ENCODE measurements at regions not wholly inside any gene's neighbourhood (a gene's known extent, or its start where the extent isn't known, plus 50 kb on each side); places are given as distances from the start of the nearest gene placed in this dataset.

DNA sequence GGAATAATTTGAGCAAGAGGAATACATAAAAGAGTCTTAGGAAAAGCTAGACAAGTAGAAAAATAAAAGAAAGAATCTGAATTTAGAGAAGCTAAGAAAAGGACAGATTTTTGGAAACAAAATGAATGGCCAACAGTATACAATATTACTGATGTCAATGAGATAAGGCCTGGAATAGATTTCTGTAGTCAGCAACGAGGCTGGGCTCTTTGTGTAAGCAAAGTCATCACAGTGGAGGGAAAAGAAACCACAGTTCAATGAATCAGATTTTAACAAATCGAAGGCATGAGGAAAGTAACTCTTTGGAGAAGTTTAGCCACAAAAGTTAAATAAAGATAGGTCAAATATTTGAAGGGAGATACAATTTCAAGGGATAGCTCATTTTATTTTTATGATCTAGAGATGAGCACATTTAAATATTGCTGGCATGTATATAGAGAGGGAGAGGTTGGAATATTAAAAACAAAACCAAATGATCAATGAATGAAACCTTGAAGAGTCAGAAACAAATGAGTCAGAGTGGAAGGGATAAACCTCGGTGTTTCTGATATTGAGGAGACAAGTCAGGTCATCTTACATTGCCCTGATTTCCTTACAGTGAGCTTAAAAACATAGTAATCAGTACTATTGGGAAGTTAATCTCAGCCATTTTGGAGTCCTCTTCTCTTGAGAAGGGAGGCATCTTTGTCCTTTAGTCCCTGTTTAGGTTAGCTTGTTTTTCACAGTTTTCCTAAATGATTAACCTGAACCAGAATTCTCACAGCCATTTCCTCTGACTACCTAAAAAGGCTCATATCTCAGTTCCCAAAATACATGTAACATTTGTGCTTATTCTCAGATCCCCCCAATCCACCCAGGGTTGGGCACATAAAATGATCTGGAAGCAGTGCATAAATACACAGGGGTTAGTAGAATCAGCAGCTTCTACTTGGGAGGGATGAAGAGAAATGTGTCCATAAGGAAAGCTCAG is 620.0 kb upstream of the B3GALT2 start:
- peaks cover 4% of the 10 kb centered on the region for H3K4me1 Mint-ChIP-seq (ENCODE audit: low read depth)
- no peaks in the 10 kb centered on the region for H3K9me3 Mint-ChIP-seq
- peaks cover 1% of the 10 kb centered on the region for H3K36me3 Mint-ChIP-seq (ENCODE audit: low read depth)
- H3K27ac Mint-ChIP-seq, result no peak overlapping the region
- no peak overlapping the region for H3K4me3 Mint-ChIP-seq
- no peaks in the 10 kb centered on the region for H3K27me3 Mint-ChIP-seq (ENCODE audit: low read depth)

DNA sequence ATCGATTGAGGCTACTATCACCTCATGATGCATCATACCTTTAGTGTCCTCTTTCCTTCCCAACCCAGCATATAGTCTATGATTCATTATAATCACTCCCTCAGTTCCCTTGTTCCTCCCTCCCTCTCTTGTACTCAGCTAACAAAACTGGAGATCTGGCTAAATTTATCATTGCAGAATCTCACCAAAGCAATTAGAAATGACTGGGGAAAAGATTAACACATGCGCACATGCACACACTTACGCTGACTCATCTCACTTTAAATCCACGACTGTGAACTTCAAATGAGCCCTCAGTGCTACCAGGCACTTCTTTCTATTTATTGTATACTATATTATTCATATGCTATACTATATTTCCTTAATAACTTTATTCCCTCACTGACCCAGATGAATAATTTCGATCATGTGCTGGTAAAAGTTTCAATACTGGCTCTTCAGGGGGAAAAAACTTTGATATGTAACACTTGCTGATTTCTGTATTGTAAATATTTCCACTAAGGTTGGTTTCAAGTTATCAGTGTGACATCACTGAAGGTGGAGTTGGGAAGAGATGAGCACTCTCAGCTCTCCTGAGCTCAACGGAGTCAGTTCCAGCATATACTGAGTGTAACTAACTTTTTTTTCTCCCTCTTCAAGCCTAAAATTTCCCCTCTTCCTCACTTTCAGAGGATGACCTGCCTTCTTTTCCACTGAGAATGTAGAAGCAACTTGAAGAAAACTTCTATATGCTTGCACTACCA is 613.7 kb upstream of the B3GALT2 start:
- no peak overlapping the region for H3K27ac Mint-ChIP-seq
- H3K4me3 Mint-ChIP-seq, result no peak overlapping the region
- peaks cover 1% of the 10 kb centered on the region for H3K36me3 Mint-ChIP-seq (ENCODE audit: low read depth)
- no peaks in the 10 kb centered on the region for H3K9me3 Mint-ChIP-seq
- peaks cover 2% of the 10 kb centered on the region for H3K4me1 Mint-ChIP-seq (ENCODE audit: low read depth)
- no peaks in the 10 kb centered on the region for H3K27me3 Mint-ChIP-seq (ENCODE audit: low read depth)

DNA sequence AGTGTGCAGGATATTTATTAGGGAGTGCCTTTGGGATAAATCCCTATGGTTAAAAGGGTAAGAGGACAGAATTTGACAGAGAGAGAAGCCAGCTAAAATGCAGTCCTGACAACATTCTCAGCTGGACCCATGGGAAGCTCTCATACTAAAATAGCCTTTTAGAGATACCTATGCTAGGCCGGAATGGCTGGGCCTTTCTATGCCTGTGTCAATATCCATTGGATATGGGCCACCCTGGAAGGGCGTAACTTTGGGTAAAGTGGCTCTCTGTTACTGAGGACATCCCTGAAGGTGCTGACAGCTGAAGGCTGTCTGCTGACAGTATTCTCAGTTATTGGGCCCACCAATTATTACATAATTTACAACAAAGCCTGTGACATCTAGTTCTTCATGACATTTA is 613.0 kb upstream of the B3GALT2 start:
- no peak overlapping the region for H3K4me3 Mint-ChIP-seq
- peaks cover 2% of the 10 kb centered on the region for H3K4me1 Mint-ChIP-seq (ENCODE audit: low read depth)
- no peak overlapping the region for H3K27ac Mint-ChIP-seq
- H3K27me3 Mint-ChIP-seq (ENCODE audit: low read depth), result no peaks in the 10 kb centered on the region
- H3K9me3 Mint-ChIP-seq, result no peaks in the 10 kb centered on the region
- H3K36me3 Mint-ChIP-seq (ENCODE audit: low read depth), result peaks cover 1% of the 10 kb centered on the region

DNA sequence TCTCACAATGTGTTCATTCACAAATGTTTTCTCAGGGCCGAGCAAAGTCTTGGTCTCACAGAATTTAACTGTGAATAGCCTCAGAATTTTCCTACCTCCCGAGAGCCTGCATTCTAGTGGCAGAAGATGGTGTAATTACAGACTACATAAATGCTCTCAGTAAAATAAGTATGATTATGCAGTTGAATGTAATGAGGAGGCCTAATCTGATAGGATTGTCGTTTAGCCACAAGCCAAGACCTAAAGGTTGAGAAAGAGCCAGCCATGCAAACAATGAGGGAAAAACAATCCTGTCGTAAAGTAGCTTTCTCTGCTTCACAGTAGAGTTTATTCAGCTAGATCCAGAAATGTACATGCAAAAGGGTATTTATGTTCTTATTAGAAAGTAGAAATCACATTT is 607.8 kb upstream of the B3GALT2 start:
- Mint-ChIP-seq H3K27me3 (ENCODE audit: low read depth) (no peaks in the 10 kb centered on the region), H3K4me1 (ENCODE audit: low read depth) (no peaks in the 10 kb centered on the region), H3K9me3 (no peaks in the 10 kb centered on the region), H3K27ac (no peak overlapping the region), H3K36me3 (ENCODE audit: low read depth) (no peaks in the 10 kb centered on the region), H3K4me3 (no peak overlapping the region)

DNA sequence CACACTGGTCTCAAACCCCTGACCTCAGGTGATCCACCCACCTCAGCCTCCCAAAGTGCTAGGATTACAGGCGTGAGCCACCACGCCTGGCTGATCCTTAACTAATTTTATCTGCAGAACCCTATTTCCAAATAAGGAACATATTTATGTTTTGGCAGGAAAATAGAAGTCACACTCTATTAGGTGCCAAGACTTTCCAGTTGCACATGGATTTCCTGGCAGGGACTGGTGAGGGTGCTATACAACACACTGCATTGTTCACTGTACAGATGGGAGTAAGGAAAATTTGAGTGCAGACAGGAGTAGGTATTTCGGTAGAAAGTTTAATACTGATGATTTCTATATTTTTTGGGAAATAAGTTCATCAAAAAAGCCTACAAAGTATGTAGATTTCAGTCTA is 605.3 kb upstream of the B3GALT2 start:
- Mint-ChIP-seq H3K27ac (no peak overlapping the region), H3K36me3 (ENCODE audit: low read depth) (no peaks in the 10 kb centered on the region), H3K9me3 (no peaks in the 10 kb centered on the region), H3K4me1 (ENCODE audit: low read depth) (peaks cover 2% of the 10 kb centered on the region), H3K27me3 (ENCODE audit: low read depth) (no peaks in the 10 kb centered on the region), H3K4me3 (no peak overlapping the region)

DNA sequence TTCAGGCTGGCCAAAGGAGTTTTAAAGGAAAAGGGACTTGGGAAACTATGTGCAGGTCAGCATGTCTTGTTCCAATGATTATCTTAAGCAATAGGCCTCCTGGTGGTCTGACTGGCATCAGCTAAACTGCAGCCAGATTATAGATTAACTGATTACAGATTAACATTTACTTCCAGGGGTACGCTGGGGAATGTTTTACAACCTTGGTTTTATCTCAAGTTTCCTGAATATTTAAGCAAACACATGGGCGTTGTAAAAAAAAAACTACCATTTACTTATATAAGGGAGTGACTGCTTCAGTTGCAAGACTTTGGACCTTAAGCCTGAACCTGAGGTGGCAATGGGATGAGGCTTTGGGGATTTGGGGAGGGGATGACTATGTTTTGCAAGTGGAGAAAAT is 600.6 kb upstream of the B3GALT2 start:
- H3K27ac Mint-ChIP-seq, result no peak overlapping the region
- H3K4me1 Mint-ChIP-seq (ENCODE audit: low read depth), result peaks cover 2% of the 10 kb centered on the region
- H3K27me3 Mint-ChIP-seq (ENCODE audit: low read depth), result no peaks in the 10 kb centered on the region
- H3K4me3 Mint-ChIP-seq, result no peak overlapping the region
- H3K9me3 Mint-ChIP-seq, result no peaks in the 10 kb centered on the region
- H3K36me3 Mint-ChIP-seq (ENCODE audit: low read depth), result no peaks in the 10 kb centered on the region

DNA sequence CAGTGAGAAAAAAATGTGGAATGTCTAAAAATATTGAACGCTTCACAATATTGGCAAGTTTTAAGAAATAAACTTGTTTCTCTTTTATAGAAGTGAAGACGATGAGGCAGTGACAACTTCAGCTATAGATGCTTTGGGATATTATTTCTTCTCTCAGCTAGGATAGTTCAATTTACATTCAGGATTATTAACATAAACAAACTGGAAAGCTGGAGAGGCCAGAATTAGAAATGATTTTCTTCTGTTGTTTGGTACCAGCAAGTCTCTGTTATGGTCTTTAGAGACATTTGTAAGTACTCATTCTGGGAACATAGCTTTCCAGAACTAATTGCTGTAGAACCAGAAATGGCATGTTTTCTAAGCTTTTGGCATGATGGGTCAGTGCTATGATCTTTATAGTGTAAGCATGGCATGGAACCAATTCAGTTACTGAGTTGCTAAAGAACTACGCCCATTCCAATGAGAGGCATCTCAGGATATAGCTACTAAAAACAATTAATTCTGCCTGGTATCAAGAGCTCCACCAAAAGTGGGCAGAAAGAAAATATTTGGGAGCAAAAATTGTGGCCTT is 599.5 kb upstream of the B3GALT2 start:
- H3K27ac Mint-ChIP-seq, result no peak overlapping the region
- H3K36me3 Mint-ChIP-seq (ENCODE audit: low read depth), result no peaks in the 10 kb centered on the region
- H3K9me3 Mint-ChIP-seq, result no peaks in the 10 kb centered on the region
- peaks cover 2% of the 10 kb centered on the region for H3K4me1 Mint-ChIP-seq (ENCODE audit: low read depth)
- no peak overlapping the region for H3K4me3 Mint-ChIP-seq
- no peaks in the 10 kb centered on the region for H3K27me3 Mint-ChIP-seq (ENCODE audit: low read depth)

DNA sequence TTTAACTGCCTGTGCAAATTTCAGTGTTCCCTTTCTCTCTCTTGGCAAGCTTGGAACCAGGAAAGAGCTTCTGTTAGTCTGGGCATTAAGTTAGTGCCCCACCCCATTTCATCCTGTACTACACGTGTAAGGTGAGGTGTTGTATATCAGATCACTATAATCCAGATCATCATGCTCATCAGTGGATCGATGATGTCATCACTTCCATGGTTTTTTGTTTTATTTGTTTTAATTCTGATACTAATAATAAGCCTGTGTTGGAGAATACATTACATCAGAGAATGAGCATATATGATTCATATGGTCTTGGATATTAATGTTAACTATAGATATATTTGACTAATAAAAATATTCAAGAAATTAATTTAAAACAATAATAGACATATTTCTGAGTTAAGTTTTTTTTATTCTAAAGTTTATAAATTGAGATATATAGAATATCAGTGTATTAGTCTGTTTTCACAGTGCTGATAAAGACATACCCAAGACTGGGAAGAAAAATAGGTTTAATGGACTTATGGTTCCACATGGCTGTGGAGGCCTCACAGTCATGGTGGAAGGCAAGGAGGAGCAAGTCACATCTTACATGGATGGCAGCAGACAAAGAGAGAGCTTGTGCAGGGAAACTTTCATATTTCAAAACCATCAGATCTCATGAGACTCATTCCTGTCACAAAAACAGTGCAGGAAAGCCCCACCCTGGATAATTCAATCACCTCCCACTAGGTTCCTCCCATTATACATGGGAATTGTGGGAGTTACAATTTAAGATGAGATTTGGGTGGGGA is 588.3 kb upstream of the B3GALT2 start:
- Mint-ChIP-seq H3K27me3 (ENCODE audit: low read depth) (no peaks in the 10 kb centered on the region), H3K4me1 (ENCODE audit: low read depth) (peaks cover 8% of the 10 kb centered on the region), H3K36me3 (ENCODE audit: low read depth) (peaks cover 7% of the 10 kb centered on the region), H3K9me3 (peaks cover 26% of the 10 kb centered on the region), H3K27ac (no peak overlapping the region), H3K4me3 (no peak overlapping the region)

DNA sequence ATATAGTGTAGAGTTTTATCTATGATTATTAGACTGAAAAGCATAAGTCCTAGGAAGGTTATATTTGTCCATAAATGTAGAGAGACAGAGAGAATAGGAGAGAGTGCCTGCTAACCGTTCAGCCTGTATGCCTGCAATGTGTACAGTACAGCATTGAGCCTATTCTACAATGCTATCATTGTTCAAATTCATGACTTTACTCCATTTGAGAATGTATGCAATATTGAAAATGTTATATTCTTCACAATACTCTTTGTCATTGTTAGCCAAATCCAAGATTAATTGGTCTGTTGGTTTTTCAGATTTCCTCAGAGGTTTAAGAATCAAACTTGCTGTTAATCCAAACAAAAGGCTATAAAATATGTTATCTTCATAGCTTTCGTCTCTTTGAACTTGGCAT is 585.2 kb upstream of the B3GALT2 start:
- Mint-ChIP-seq H3K36me3 (ENCODE audit: low read depth) (peaks cover 7% of the 10 kb centered on the region), H3K4me1 (ENCODE audit: low read depth) (peaks cover 10% of the 10 kb centered on the region), H3K4me3 (no peak overlapping the region), H3K27ac (no peak overlapping the region), H3K27me3 (ENCODE audit: low read depth) (no peaks in the 10 kb centered on the region), H3K9me3 (peaks cover 24% of the 10 kb centered on the region)

DNA sequence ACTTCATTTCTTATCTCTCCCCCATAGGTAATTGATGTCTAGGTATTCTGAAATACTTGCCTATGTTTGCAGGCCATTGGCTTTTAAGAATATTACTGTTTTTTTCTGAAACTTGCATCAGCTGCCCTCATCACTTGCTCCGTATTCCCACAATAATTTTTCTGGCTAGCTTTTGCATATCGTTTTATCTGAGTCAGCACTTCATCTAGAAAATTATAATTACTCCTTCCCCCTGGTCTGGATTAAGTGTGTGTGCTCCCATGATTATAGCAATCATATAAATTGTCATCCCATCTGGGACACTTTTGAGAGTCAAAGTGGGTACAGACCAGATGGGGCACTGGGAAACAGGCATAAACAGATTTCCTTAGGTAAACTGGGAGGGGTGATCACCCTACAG is 583.2 kb upstream of the B3GALT2 start:
- Mint-ChIP-seq H3K4me1 (ENCODE audit: low read depth) (peaks cover 10% of the 10 kb centered on the region), H3K27me3 (ENCODE audit: low read depth) (no peaks in the 10 kb centered on the region), H3K9me3 (peaks cover 11% of the 10 kb centered on the region), H3K36me3 (ENCODE audit: low read depth) (peaks cover 2% of the 10 kb centered on the region), H3K27ac (no peak overlapping the region), H3K4me3 (no peak overlapping the region)

DNA sequence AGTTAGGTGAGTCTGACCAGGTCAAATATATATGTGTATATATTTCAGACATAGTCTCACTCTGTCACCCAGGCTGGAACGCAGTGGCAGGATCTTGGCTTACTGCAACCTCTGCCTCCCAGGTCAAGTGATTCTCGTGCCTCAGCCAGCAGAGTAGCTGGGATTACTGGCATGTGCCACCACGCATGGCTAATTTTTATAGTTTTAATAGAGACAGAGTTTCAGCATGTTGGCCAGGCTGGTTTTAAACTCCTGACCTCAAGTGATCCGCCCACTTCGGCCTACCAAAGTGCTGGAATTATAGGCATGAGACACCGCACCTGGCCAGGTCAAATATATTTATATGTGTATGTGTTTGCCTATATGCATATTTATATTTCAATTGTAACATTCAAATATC is 581.5 kb upstream of the B3GALT2 start:
- Mint-ChIP-seq H3K9me3 (peaks cover 7% of the 10 kb centered on the region), H3K4me3 (no peak overlapping the region), H3K36me3 (ENCODE audit: low read depth) (no peaks in the 10 kb centered on the region), H3K27ac (no peak overlapping the region), H3K27me3 (ENCODE audit: low read depth) (no peaks in the 10 kb centered on the region), H3K4me1 (ENCODE audit: low read depth) (peaks cover 6% of the 10 kb centered on the region)

DNA sequence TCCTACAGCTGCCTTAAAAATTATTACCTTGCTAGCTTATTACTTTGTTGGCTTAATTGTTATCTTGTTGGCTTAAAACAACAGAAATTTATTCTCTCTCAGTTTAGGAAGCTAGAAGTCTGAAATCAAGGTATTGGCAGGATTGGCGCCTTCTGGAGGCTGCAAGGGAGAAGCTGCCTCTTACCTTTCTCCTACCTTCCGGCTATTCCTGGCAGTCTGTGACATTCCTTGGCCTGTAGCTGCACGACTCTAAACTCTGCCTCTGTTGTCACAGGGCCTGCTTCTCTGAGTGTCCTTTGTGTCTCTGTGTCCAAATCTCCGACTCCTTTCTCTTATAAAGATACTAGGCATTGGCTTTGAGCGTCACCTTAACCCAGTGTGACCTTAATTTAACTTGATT is 579.9 kb upstream of the B3GALT2 start:
- Mint-ChIP-seq H3K4me3 (no peak overlapping the region), H3K36me3 (ENCODE audit: low read depth) (no peaks in the 10 kb centered on the region), H3K9me3 (peaks cover 7% of the 10 kb centered on the region), H3K4me1 (ENCODE audit: low read depth) (peaks cover 5% of the 10 kb centered on the region), H3K27ac (no peak overlapping the region), H3K27me3 (ENCODE audit: low read depth) (no peaks in the 10 kb centered on the region)

DNA sequence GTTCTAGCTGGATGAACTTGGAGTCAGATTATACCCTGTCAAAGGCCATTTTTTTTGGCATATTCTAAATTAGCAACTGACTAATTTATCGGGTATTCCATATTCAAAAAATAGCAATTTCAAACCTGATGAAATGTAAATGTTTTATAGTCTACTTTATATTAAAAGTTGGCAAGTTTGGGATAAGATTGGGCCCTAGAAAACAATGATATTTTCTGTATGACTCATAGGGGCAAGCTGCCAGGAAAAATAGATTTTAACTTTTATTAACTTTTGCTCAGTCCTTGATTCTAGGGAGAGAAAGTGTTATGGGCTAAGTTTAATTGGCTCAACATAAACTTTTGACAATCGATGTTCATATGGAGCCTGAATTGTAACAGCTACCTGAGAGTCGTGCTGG is 576.9 kb upstream of the B3GALT2 start:
- Mint-ChIP-seq H3K9me3 (peaks cover 7% of the 10 kb centered on the region), H3K27ac (no peak overlapping the region), H3K4me1 (ENCODE audit: low read depth) (peaks cover under 1% of the 10 kb centered on the region), H3K36me3 (ENCODE audit: low read depth) (no peaks in the 10 kb centered on the region), H3K4me3 (no peak overlapping the region), H3K27me3 (ENCODE audit: low read depth) (no peaks in the 10 kb centered on the region)

DNA sequence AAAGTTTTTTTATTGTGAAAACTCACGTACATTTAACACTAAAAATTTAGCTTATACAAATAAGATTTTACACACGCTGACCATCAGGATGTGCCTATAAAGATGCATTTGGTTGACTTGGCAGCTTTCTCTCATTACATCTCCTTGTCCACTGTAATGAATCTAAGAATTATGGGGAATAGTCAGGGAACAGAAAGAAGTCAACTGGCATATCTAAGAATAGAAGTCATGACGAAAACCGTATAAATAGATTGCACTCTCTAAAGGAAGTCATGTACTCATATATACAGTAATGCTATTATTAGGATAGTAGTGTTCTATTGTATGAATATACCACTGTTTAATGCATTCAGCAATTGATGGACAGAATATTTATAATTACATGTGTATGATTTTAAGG is 575.8 kb upstream of the B3GALT2 start:
- Mint-ChIP-seq H3K27ac (no peak overlapping the region), H3K4me3 (no peak overlapping the region), H3K27me3 (ENCODE audit: low read depth) (no peaks in the 10 kb centered on the region), H3K9me3 (peaks cover 10% of the 10 kb centered on the region), H3K36me3 (ENCODE audit: low read depth) (no peaks in the 10 kb centered on the region), H3K4me1 (ENCODE audit: low read depth) (no peaks in the 10 kb centered on the region)
